GM18511 (cell line): ENCODE measurements at regions not wholly inside any gene's neighbourhood (a gene's known extent, or its start where the extent isn't known, plus 50 kb on each side); places are given as distances from the start of the nearest gene placed in this dataset.

ENCODE experiments used
- ATAC-seq: cut with Tn5 transposase; IDR thresholded peaks from one replicate; pipeline ENCODE4 v1.9.1; 2021; ENCODE audit warnings: mild to moderate bottlenecking, moderate library complexity; ENCODE audit not compliant: unreplicated experiment

DNA sequence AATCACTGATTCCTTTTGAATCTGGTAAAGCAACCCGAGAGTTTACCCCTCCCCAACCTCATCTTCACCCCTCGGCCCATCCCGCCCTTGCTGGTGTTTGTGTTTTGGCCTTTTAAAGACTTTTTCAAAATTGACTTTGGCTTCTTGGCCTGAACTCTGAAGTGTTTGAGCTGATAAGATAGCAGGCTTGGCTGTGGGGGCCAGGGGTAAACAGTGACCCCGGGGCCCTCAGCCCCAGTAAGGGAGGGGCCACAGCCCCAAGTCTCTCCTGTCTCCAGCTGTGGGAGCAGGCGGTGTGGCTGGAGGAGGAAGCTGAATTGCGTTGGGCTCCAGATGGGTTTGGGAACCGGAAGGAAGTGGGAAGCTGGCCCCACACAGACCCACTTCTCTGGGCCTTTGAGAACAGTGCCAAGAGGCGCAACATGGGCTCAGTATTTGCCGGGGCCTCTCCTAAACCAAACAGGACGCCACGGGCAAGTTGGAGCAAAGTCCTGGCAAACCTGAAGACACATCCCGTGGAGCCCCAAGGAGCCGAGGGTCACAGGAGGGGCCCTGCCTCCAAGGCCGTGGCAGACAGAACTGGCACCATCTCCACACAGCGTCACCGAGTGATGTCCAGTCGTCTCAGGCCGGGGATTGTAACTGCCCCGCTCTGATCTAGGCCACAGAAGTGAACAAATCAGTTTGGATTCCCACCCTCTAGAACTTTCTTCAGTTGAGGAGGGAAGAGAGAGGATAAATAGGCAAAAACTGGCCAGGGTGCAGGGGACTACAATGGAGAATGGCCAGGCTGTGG is 54.3 kb upstream of the PTPN1 start:
- no peak for ATAC-seq

DNA sequence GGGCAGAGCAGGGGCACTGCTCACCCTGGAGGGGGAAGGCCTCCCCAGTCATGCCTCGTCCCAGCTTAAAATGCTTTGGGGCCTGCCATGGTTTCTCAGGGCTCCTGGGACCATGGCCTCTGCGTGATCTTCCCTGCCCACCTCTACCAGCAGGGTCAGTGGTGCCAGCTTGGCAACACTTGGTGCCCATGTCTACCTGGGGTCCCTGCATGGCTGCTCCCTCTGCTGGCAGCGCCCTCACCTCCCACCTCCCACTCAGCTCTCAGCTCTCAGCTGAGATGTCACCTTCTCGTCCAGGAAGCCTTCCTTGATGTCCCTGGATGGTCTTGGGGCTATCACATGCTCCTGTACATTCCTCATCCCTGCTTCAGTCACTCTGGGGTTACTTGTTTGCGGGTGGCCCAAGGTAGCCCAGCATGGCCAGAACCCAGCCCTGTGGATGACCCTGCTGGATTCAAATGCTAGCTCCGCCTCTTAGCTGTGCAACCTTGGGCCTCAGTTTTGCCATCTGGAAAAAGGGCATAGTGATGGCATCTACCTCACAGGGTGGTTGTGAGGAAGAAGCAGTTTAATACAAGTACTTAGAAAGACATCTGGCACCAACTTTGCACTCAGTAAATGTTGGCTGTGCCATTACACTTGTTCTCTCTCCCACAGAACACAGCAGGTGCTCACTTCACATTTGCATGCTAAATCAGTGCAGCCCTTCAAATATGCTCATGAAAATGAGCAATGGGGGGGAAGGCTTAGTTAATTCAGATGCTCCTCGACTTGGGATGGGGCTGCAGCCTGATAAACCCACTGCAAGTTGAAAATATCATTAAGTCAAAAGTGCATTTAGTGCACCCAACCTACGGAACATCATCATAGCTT is 53.5 kb upstream of the PTPN1 start:
- no peak for ATAC-seq

DNA sequence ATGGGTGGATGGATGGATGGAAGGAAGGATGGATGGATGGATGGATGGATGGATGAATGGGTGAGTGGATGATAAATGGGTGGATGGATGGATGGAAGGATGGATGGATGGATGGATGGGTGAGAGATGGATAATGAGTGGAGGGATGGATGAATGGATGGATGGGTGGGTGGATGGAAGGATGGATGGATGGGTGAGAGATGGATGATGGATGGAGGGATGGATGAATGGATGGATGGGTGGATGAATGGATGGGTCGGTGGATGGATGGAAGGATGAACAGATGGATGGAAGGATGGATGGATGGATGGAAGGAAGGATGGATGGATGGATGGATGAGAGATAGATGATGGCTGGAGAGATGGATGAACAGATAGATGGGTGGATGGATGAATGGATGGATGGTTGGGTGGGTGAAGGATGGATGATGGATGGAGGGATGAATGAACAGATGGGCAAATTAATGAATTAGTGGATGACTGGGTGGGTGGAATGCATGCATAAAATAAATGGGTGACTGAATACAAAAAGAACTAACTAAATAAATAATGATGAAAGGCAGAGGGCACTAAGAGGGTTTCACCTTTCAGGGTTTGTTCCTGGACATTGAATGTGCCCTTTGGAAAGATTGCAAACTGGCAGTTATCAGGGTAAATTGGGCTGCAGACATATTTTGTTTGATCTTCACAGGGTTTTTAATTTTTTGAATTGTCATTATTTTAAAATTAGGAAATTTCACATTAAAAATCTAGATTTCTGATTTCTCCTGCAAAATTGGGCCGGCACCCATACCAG is 50.9 kb upstream of the PTPN1 start:
- no peak for ATAC-seq

DNA sequence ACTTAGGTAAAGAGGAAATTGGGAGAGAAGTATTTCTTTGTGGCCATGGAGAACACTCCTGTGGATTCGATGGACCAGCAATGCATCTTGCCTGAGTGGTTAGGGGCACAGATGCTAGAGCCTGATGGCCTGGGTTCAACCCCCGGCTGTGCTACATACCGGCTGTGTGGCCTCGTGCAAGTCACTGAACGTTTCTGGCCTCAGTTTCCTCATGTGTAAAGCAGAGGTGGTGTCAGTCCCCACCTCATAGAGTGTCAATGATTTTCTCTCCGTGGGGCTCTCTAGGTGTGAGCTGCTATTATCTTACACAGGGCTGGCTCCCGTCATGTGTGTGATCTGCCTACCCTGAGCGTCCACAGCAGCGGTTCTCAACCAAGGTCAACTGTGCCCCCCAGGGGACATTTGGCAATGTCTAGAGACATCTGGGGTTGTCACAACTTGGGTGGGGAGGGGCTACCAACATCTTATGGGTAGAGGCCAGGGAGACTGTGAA is 50.0 kb upstream of the PTPN1 start:
- ATAC-seq = no peak
